ENCODE measurements at regions not wholly inside any gene's neighbourhood (a gene's known extent, or its start where the extent isn't known, plus 50 kb on each side); places are given as distances from the start of the nearest gene placed in this dataset.

GRCh38 chr2:17263570-17263968 lies 254.7 kb downstream of the RAD51AP2 start:
- no peaks in the 10 kb centered on the region for H3K36me3 ChIP-seq
- H3K27ac ChIP-seq: no peak overlapping the region
- TF ChIP-seq EP300 (IDR thresholded peaks at IDR 0.05): no peak
- no peak for TF ChIP-seq CTCF (IDR thresholded peaks at IDR 0.05)
- no peak for TF ChIP-seq POLR2A (IDR thresholded peaks at IDR 0.05)
- TF ChIP-seq POLR2AphosphoS5 (IDR thresholded peaks at IDR 0.05): no peak
- no peak overlapping the region for H3K4me3 ChIP-seq
- no peaks in the 10 kb centered on the region for H3K27me3 ChIP-seq
- no peak for DNase-seq
- no peaks in the 10 kb centered on the region for H3K4me1 ChIP-seq
- H3K9me3 ChIP-seq: no peaks in the 10 kb centered on the region
- 36 to 61% methylated on average over 2 of the region's 2 CpGs for WGBS, 2 donors
- intact Hi-C loops (cut with DNase I): no loop called here

- no peaks in the 10 kb centered on the region for H3K27me3 ChIP-seq
- no peaks in the 10 kb centered on the region for H3K9me3 ChIP-seq
- intact Hi-C loops (cut with DNase I): no loop called here
- no peaks in the 10 kb centered on the region for H3K4me1 ChIP-seq
- 86 to 93% methylated on average over 2 of the region's 2 CpGs for WGBS, 2 donors
- no peak overlapping the region for H3K27ac ChIP-seq
- no peak for TF ChIP-seq POLR2AphosphoS5 (IDR thresholded peaks at IDR 0.05)
- no peak for TF ChIP-seq EP300 (IDR thresholded peaks at IDR 0.05)
- TF ChIP-seq CTCF (IDR thresholded peaks at IDR 0.05): no peak
- TF ChIP-seq POLR2A (IDR thresholded peaks at IDR 0.05): no peak
- no peak overlapping the region for H3K4me3 ChIP-seq
- DNase-seq: no peak
- H3K36me3 ChIP-seq: no peaks in the 10 kb centered on the region
Measured at GRCh38 chr2:17262854-17263569, 255.2 kb downstream of the RAD51AP2 start.

GRCh38 chr2:17259613-17260012 lies 258.6 kb downstream of the RAD51AP2 start:
- WGBS, 2 donors: 81 to 86% methylated on average over 4 of the region's 4 CpGs
- H3K36me3 ChIP-seq: no peaks in the 10 kb centered on the region
- no peaks in the 10 kb centered on the region for H3K4me1 ChIP-seq
- no peak overlapping the region for H3K27ac ChIP-seq
- H3K4me3 ChIP-seq: no peak overlapping the region
- DNase-seq: no peak
- TF ChIP-seq EP300 (IDR thresholded peaks at IDR 0.05): no peak
- TF ChIP-seq CTCF (IDR thresholded peaks at IDR 0.05): no peak
- TF ChIP-seq POLR2A (IDR thresholded peaks at IDR 0.05): no peak
- TF ChIP-seq POLR2AphosphoS5 (IDR thresholded peaks at IDR 0.05): no peak
- intact Hi-C loops (cut with DNase I): no loop called here
- H3K27me3 ChIP-seq: no peaks in the 10 kb centered on the region
- no peaks in the 10 kb centered on the region for H3K9me3 ChIP-seq

GRCh38 chr2:17258861-17259260 lies 259.4 kb downstream of the RAD51AP2 start:
- intact Hi-C loops (cut with DNase I): no loop called here
- Histone ChIP-seq H3K4me3 (no peak overlapping the region), H3K27ac (no peak overlapping the region), H3K27me3 (no peaks in the 10 kb centered on the region), H3K36me3 (no peaks in the 10 kb centered on the region), H3K4me1 (no peaks in the 10 kb centered on the region), H3K9me3 (no peaks in the 10 kb centered on the region)
- TF ChIP-seq POLR2AphosphoS5 (IDR thresholded peaks at IDR 0.05): no peak
- no peak for TF ChIP-seq CTCF (IDR thresholded peaks at IDR 0.05)
- TF ChIP-seq POLR2A (IDR thresholded peaks at IDR 0.05): no peak
- TF ChIP-seq EP300 (IDR thresholded peaks at IDR 0.05): no peak
- DNase-seq: no peak
- WGBS, 2 donors: 31 to 35% methylated on average over 2 of the region's 2 CpGs

All from sigmoid colon (tissue), 6 donors.